Vagina (tissue), 2 donors: ENCODE measurements at regions not wholly inside any gene's neighbourhood (a gene's known extent, or its start where the extent isn't known, plus 50 kb on each side); places are given as distances from the start of the nearest gene placed in this dataset.

Experiments used
- DNase-seq, 2 donors: peaks; one replicate each; pipeline ENCODE4 v3.0.0-alpha.2; 2017; ENCODE audit errors: extremely low spot score in 2 of 2
- H3K27ac ChIP-seq: fragments of 200-600 bp; sonication (generic); one replicate; pipeline ENCODE4 v1.5.1; 2019
- H3K27me3 ChIP-seq: fragments of 200-600 bp; sonication (generic); one replicate; pipeline ENCODE4 v1.5.1; 2019
- H3K36me3 ChIP-seq, 2 donors: fragments of 200-600 bp; sonication (generic); one replicate each; pipeline ENCODE4 v1.5.1; 2017 to 2019
- H3K4me1 ChIP-seq: fragments of 200-600 bp; sonication (generic); one replicate; pipeline ENCODE4 v1.5.1; 2019
- H3K4me3 ChIP-seq, 2 donors: fragments of 200-600 bp; sonication (generic); 1 replicate in 1 of 2; 2 replicates in 1 of 2; pipeline ENCODE4 v1.5.1; 2016 to 2019
- H3K9me3 ChIP-seq: fragments of 200-600 bp; sonication (generic); one replicate; pipeline ENCODE4 v1.5.1; 2019
- CTCF ChIP-seq, 3 experiments: fragments of 450-650 bp in 2 of 3; fragments of 200-600 bp in 1 of 3; sonication (generic) in 1 of 3; IDR thresholded peaks; one replicate each; pipeline ENCODE4 v1.5.1; 2017 to 2019; ENCODE audit warnings: antibody characterized with exemption in 3 of 3, mild to moderate bottlenecking in 2 of 3, moderate library complexity in 2 of 3
- POLR2A ChIP-seq, 2 donors: fragments of 450-650 bp; IDR thresholded peaks; one replicate each; pipeline ENCODE4 v1.6.1; 2017; ENCODE audit warnings: antibody characterized with exemption in 2 of 2, mild to moderate bottlenecking in 2 of 2, moderate library complexity in 2 of 2
- POLR2AphosphoS5 ChIP-seq, 2 donors: sonication (generic); formaldehyde crosslinking; IDR thresholded peaks; one replicate each; pipeline ENCODE4 v1.9.0; 2017; ENCODE audit warnings: antibody characterized with exemption in 2 of 2, mild to moderate bottlenecking in 2 of 2, low read depth in 1 of 2; ENCODE audit not compliant: insufficient read depth in 1 of 2
- intact Hi-C: fragments of 100-400 bp; cut with DNase I; formaldehyde crosslinking; loops from one replicate; pipeline ENCODE4 v1.15.1; 2023

DNA sequence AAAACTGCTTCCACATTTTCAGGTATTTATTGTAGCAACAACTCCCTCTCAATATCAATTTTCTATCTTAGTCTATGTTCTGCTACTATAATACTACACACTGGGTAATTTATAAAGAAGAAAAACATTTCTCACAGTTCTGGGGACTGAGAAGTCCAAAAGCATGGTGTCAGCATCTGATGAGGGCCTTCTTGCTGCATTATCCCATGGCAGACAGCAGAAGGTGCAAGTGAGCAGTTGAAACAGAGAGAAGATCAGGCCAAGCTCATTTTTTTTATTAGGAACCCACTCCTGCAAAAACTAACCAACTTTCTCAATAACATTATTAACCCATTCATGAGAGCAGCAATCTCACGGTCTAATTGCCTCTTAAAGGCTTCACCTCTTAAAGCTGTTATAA lies 376.0 kb downstream of the RAB28 start:
- H3K36me3 ChIP-seq = no peaks in the 10 kb centered on the region
- no peak for DNase-seq
- intact Hi-C loops = no loop called here
- no peak for TF ChIP-seq POLR2AphosphoS5 (IDR thresholded peaks at IDR 0.05; ENCODE audit: insufficient read depth in 1 of 2, low read depth in 1 of 2)
- TF ChIP-seq POLR2A (IDR thresholded peaks at IDR 0.05) = no peak
- TF ChIP-seq CTCF (IDR thresholded peaks at IDR 0.05) = no peak
- no peaks in the 10 kb centered on the region for H3K9me3 ChIP-seq
- no peak overlapping the region for H3K4me3 ChIP-seq
- no peaks in the 10 kb centered on the region for H3K27me3 ChIP-seq
- no peak overlapping the region for H3K27ac ChIP-seq
- no peaks in the 10 kb centered on the region for H3K4me1 ChIP-seq

GRCh38 chr4:13103382-13104015 lies 380.6 kb downstream of the RAB28 start:
- DNase-seq = no peak
- H3K27ac ChIP-seq = no peak overlapping the region
- intact Hi-C loops = no loop called here

GRCh38 chr4:13102092-13102742 lies 381.9 kb downstream of the RAB28 start:
- no peak for TF ChIP-seq CTCF (IDR thresholded peaks at IDR 0.05)
- no peaks in the 10 kb centered on the region for H3K27me3 ChIP-seq
- no peak for DNase-seq
- H3K27ac ChIP-seq = no peak overlapping the region
- no peaks in the 10 kb centered on the region for H3K4me1 ChIP-seq
- intact Hi-C loops = no loop called here
- H3K36me3 ChIP-seq = no peaks in the 10 kb centered on the region
- H3K9me3 ChIP-seq = no peaks in the 10 kb centered on the region
- no peak overlapping the region for H3K4me3 ChIP-seq

More at GRCh38 chr4:13103382-13104015, 380.6 kb downstream of the RAB28 start:
- H3K4me1 ChIP-seq = no peaks in the 10 kb centered on the region
- TF ChIP-seq POLR2AphosphoS5 (IDR thresholded peaks at IDR 0.05; ENCODE audit: insufficient read depth in 1 of 2, low read depth in 1 of 2) (no peak), CTCF (IDR thresholded peaks at IDR 0.05) (no peak), POLR2A (IDR thresholded peaks at IDR 0.05) (no peak)
- no peaks in the 10 kb centered on the region for H3K36me3 ChIP-seq
- no peaks in the 10 kb centered on the region for H3K27me3 ChIP-seq
- no peaks in the 10 kb centered on the region for H3K9me3 ChIP-seq
- no peak overlapping the region for H3K4me3 ChIP-seq

- Histone ChIP-seq H3K36me3 (no peaks in the 10 kb centered on the region), H3K27me3 (no peaks in the 10 kb centered on the region), H3K27ac (no peak overlapping the region), H3K4me1 (peaks cover 6% of the 10 kb centered on the region), H3K4me3 (no peak overlapping the region), H3K9me3 (no peaks in the 10 kb centered on the region)
- intact Hi-C loops = no loop called here
- no peak for DNase-seq
- TF ChIP-seq POLR2AphosphoS5 (IDR thresholded peaks at IDR 0.05; ENCODE audit: insufficient read depth in 1 of 2, low read depth in 1 of 2) (no peak), POLR2A (IDR thresholded peaks at IDR 0.05) (no peak), CTCF (IDR thresholded peaks at IDR 0.05) (no peak)
Measured at GRCh38 chr4:13097971-13098370, 386.2 kb downstream of the RAB28 start.

- no peaks in the 10 kb centered on the region for H3K27me3 ChIP-seq
- TF ChIP-seq POLR2A (IDR thresholded peaks at IDR 0.05) (no peak), CTCF (IDR thresholded peaks at IDR 0.05) (no peak), POLR2AphosphoS5 (IDR thresholded peaks at IDR 0.05; ENCODE audit: insufficient read depth in 1 of 2, low read depth in 1 of 2) (no peak)
- intact Hi-C loops = no loop called here
- H3K36me3 ChIP-seq = no peaks in the 10 kb centered on the region
- peaks cover 9% of the 10 kb centered on the region for H3K4me1 ChIP-seq
- no peak overlapping the region for H3K4me3 ChIP-seq
- no peak overlapping the region for H3K27ac ChIP-seq
- no peaks in the 10 kb centered on the region for H3K9me3 ChIP-seq
- no peak for DNase-seq
Measured at GRCh38 chr4:13095722-13096121, 388.4 kb downstream of the RAB28 start.
